ENCODE measurements at regions not wholly inside any gene's neighbourhood (a gene's known extent, or its start where the extent isn't known, plus 50 kb on each side); places are given as distances from the start of the nearest gene placed in this dataset.
A peak's percentile ranks its signal among the peaks of the same experiment; 100 is the strongest.

- H3K9me3 ChIP-seq (replicated peaks; ENCODE audit: control insufficient read depth, insufficient read depth, low read depth, low read length) = no peaks in the 10 kb centered on the region
- no peak for TF ChIP-seq HMBOX1 (IDR thresholded peaks at IDR 0.05)
- no peak for TF ChIP-seq CBX5 (IDR thresholded peaks at IDR 0.05; ENCODE audit: borderline replicate concordance, low read depth)
- TF ChIP-seq, protein P1, sequence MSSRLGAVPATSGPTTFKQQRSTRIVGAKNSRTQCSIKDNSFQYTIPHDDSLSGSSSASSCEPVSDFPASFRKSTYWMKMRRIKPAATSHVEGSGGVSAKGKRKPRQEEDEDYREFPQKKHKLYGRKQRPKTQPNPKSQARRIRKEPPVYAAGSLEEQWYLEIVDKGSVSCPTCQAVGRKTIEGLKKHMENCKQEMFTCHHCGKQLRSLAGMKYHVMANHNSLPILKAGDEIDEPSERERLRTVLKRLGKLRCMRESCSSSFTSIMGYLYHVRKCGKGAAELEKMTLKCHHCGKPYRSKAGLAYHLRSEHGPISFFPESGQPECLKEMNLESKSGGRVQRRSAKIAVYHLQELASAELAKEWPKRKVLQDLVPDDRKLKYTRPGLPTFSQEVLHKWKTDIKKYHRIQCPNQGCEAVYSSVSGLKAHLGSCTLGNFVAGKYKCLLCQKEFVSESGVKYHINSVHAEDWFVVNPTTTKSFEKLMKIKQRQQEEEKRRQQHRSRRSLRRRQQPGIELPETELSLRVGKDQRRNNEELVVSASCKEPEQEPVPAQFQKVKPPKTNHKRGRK (tag; IDR thresholded peaks at IDR 0.05) = peak; percentile 65; the same call in 1 of the 2 replicates
- no peak for TF ChIP-seq NFYB (IDR thresholded peaks at IDR 0.05; ENCODE audit: extremely low read depth, insufficient read length)
- TF ChIP-seq ELF2 (CRISPR knock-in tag; IDR thresholded peaks at IDR 0.05) = no peak
- no peak for TF ChIP-seq GATA2 (CRISPR knock-in tag; IDR thresholded peaks at IDR 0.05)
- TF ChIP-seq U2AF2 (optimal IDR thresholded peaks at IDR 0.05; ENCODE audit: low read depth, low read length) = no peak
- ChIA-PET POLR2A (interaction anchor here (0.5 to 1.7 kb wide), 6 partner anchors 13 to 49 kb away, joined by 3 to 5 read pairs (median 4); no protein-coding TSS in a partner anchor), CTCF (ENCODE audit: low intra/inter-chr PET ratio) (no interaction called here)
- H3K36me3 ChIP-seq (ENCODE audit: control insufficient read depth, insufficient read depth, low read length) = no peaks in the 10 kb centered on the region
- no peak overlapping the region for H3K27ac ChIP-seq (ENCODE audit: extremely low read depth, low read depth, low read length)
- DNase-seq (ENCODE audit: extremely low read depth in 1 of 4, low spot score in 3 of 4) (no peak), FAIRE-seq (no peak), ATAC-seq (no peak)
- no peaks in the 10 kb centered on the region for H3K79me2 ChIP-seq (ENCODE audit: control insufficient read depth, insufficient read depth, low read length)
- H3K9ac ChIP-seq (ENCODE audit: insufficient read depth in 1 of 2, low read depth in 2 of 2, low read length in 2 of 2) = peak overlapping the region in 1 of 2 experiments; percentile 81; a peak in 3 of 4 replicates
- peaks cover 15 to 36% of the 10 kb centered on the region in 2 experiments; a peak in 4 of 5 replicates for H3K27me3 ChIP-seq (ENCODE audit: control insufficient read depth in 2 of 2, insufficient read depth in 2 of 2, low read length in 2 of 2)
- no peak overlapping the region for H3K4me3 ChIP-seq
- WGBS (ENCODE audit: insufficient coverage, low coverage, missing lambda C conversion rate) = 22% methylated on average over 11 of the region's 12 CpGs
- H3K4me2 ChIP-seq (ENCODE audit: insufficient read depth, low read length) = peak overlapping the region; percentile 33; the same call in 1 of the 2 replicates
- BruUV-seq (replicated peaks) = no TSS peak
- H4K20me1 ChIP-seq (replicated peaks; ENCODE audit: control insufficient read depth, insufficient read depth, low read length) = no peaks in the 10 kb centered on the region; the same call in 1 of the 2 replicates
- peaks cover 11% of the 10 kb centered on the region in 2 experiments; a peak in 4 of 5 replicates for H3K4me1 ChIP-seq (replicated peaks in 1 of 2; ENCODE audit: control insufficient read depth in 2 of 2, insufficient read depth in 2 of 2, low read length in 2 of 2)
- in situ Hi-C loops (cut with MboI) (no loop called here), intact Hi-C loops (cut with micrococcal nuclease) (no loop called here)
- H2AFZ ChIP-seq (ENCODE audit: low read depth, low read length) = no peak overlapping the region
- no peaks in the 10 kb centered on the region for H3K9me1 ChIP-seq (ENCODE audit: control insufficient read depth, insufficient read depth, low read length)
These were observed 278.6 kb upstream of the TLE3 start for GRCh38 chr15:70376031-70376928.
